LHCN-M2 (cell line): ENCODE measurements at regions not wholly inside any gene's neighbourhood (a gene's known extent, or its start where the extent isn't known, plus 50 kb on each side); places are given as distances from the start of the nearest gene placed in this dataset.
"Not testable (repeated sequence)": the region's sequence is repeated elsewhere in the genome, so short reads cannot be mapped to it uniquely, and the experiment has no call there.

ENCODE experiments used
- DNase-seq: peaks from one replicate; pipeline ENCODE4 v3.0.0-alpha.2; 2012; ENCODE audit warnings: low read depth

GRCh38 chr6:27678469-27678868, 205.6 kb upstream of the ZNF184 start:
- no peak for DNase-seq

- DNase-seq = no peak
Observed at GRCh38 chr6:27674882-27675281, 202.0 kb upstream of the ZNF184 start.

- DNase-seq = peak; percentile 56
Observed at GRCh38 chr6:27672113-27672799, 199.4 kb upstream of the ZNF184 start.

- DNase-seq = no peak
Observed at GRCh38 chr6:27669624-27670301, 196.9 kb upstream of the ZNF184 start.

- DNase-seq = no peak
Observed at GRCh38 chr6:27669295-27669623, 196.4 kb upstream of the ZNF184 start.

GRCh38 chr6:27668442-27669294, 195.8 kb upstream of the ZNF184 start:
- DNase-seq = peak; percentile 76

- no peak for DNase-seq
Observed at GRCh38 chr6:27667657-27668441, 194.9 kb upstream of the ZNF184 start.

- no peak for DNase-seq
Observed at GRCh38 chr6:27667016-27667656, 194.2 kb upstream of the ZNF184 start.

GRCh38 chr6:27662769-27663168, 189.9 kb upstream of the ZNF184 start:
- no peak for DNase-seq

GRCh38 chr6:27662212-27662611, 189.3 kb upstream of the ZNF184 start:
- not testable (repeated sequence) for DNase-seq

- not testable (repeated sequence) for DNase-seq
Observed at GRCh38 chr6:27653143-27653825, 180.4 kb upstream of the ZNF184 start.

GRCh38 chr6:27651371-27651732, 178.4 kb upstream of the ZNF184 start:
- no peak for DNase-seq

- DNase-seq = peak; percentile 51
Observed at GRCh38 chr6:27650620-27651370, 177.9 kb upstream of the ZNF184 start.

GRCh38 chr6:27644528-27644927, 171.6 kb upstream of the ZNF184 start:
- DNase-seq = no peak

GRCh38 chr6:27642744-27643456, 170.0 kb upstream of the ZNF184 start:
- no peak for DNase-seq

- not testable (repeated sequence) for DNase-seq
Observed at GRCh38 chr6:27635886-27636285, 163.0 kb upstream of the ZNF184 start.

GRCh38 chr6:27633221-27633688, 160.3 kb upstream of the ZNF184 start:
- peak; percentile 1 for DNase-seq

- DNase-seq = peak; percentile 7
Observed at GRCh38 chr6:27631609-27631916, 158.7 kb upstream of the ZNF184 start.
